Keratinocyte (primary cell): ENCODE measurements at regions not wholly inside any gene's neighbourhood (a gene's known extent, or its start where the extent isn't known, plus 50 kb on each side); places are given as distances from the start of the nearest gene placed in this dataset.

Experiments used
- DNase-seq: peaks from one replicate; pipeline ENCODE4 v3.0.0-alpha.2; 2011; ENCODE audit warnings: low read depth, missing footprints, low spot score
- FAIRE-seq: peaks from 2 replicates; lab custom pipeline; 2011; peaks lifted over from hg19 to GRCh38; lab: Jason Lieb, UNC
- H2AFZ ChIP-seq: 2 replicates; pipeline ENCODE4 v1.6.0; 2012; ENCODE audit warnings: low read length, control low read depth, inconsistent platforms; ENCODE audit not compliant: control insufficient read depth
- H3K27ac ChIP-seq: 2 replicates; pipeline ENCODE4 v1.5.1; 2011; ENCODE audit warnings: low read length; ENCODE audit not compliant: control insufficient read depth, insufficient read depth
- H3K27me3 ChIP-seq: 3 replicates; pipeline ENCODE4 v1.6.0; 2011; ENCODE audit warnings: low read length; ENCODE audit not compliant: control insufficient read depth, insufficient read depth; ENCODE audit errors: extremely low read depth
- H3K36me3 ChIP-seq, 2 experiments: 2 replicates in 1 of 2; 3 replicates in 1 of 2; pipeline ENCODE4 v1.5.1; 2011; ENCODE audit warnings: low read length in 2 of 2, mild to moderate bottlenecking in 1 of 2; ENCODE audit not compliant: control insufficient read depth in 2 of 2, insufficient read depth in 2 of 2; ENCODE audit errors: extremely low read depth in 1 of 2
- H3K4me1 ChIP-seq: 3 replicates; pipeline ENCODE4 v1.5.1; 2011; ENCODE audit warnings: low read length; ENCODE audit not compliant: control insufficient read depth, insufficient read depth; ENCODE audit errors: extremely low read depth
- H3K4me2 ChIP-seq: 3 replicates; pipeline ENCODE4 v1.6.0; 2011; ENCODE audit warnings: low read depth, low read length; ENCODE audit not compliant: control insufficient read depth, insufficient read depth; ENCODE audit errors: extremely low read depth
- H3K4me3 ChIP-seq, 3 experiments: fragments of 200-600 bp in 1 of 3; sonication (generic) in 1 of 3; 2 replicates in 2 of 3; 3 replicates in 1 of 3; pipeline ENCODE4 v1.5.1; 2011 to 2016; ENCODE audit warnings: low read length in 3 of 3, mild to moderate bottlenecking in 3 of 3, control low read depth in 2 of 3, inconsistent platforms in 1 of 3, low read depth in 1 of 3, mixed read lengths in 1 of 3, mixed run types in 1 of 3, moderate library complexity in 1 of 3; ENCODE audit not compliant: control insufficient read depth in 2 of 3, insufficient read depth in 2 of 3; ENCODE audit errors: extremely low read depth in 1 of 3
- H3K79me2 ChIP-seq: 2 replicates; pipeline ENCODE4 v1.6.0; 2012; ENCODE audit warnings: low read length; ENCODE audit not compliant: control insufficient read depth, insufficient read depth
- H3K9ac ChIP-seq: 3 replicates; pipeline ENCODE4 v1.6.0; 2011; ENCODE audit warnings: low read length; ENCODE audit not compliant: control insufficient read depth, insufficient read depth; ENCODE audit errors: extremely low read depth
- H3K9me1 ChIP-seq: 3 replicates; pipeline ENCODE4 v1.6.0; 2011; ENCODE audit warnings: low read length; ENCODE audit not compliant: control insufficient read depth, insufficient read depth; ENCODE audit errors: extremely low read depth
- H3K9me3 ChIP-seq: 2 replicates; pipeline ENCODE4 v1.5.1; 2012; ENCODE audit warnings: low read depth, low read length; ENCODE audit not compliant: control insufficient read depth
- H4K20me1 ChIP-seq: 3 replicates; pipeline ENCODE4 v1.6.0; 2011; ENCODE audit warnings: low read length; ENCODE audit not compliant: control insufficient read depth, insufficient read depth; ENCODE audit errors: extremely low read depth
- CTCF ChIP-seq, 3 experiments: IDR thresholded peaks in 1 of 3; conservative IDR thresholded peaks in 1 of 3; optimal IDR thresholded peaks in 1 of 3; 2 replicates in 2 of 3; 3 replicates in 1 of 3; pipeline versions ENCODE3 to v1.5.1; 2011; ENCODE audit warnings: low read length in 3 of 3, mild to moderate bottlenecking in 3 of 3, moderate library complexity in 2 of 3, control low read depth in 1 of 3, inconsistent platforms in 1 of 3; ENCODE audit not compliant: insufficient read depth in 2 of 3; ENCODE audit errors: extremely low read depth in 1 of 3
- EZH2 ChIP-seq: IDR thresholded peaks from one replicate; pipeline ENCODE4 v1.6.1; 2012; ENCODE audit warnings: inconsistent platforms, mild to moderate bottlenecking, low read length, moderate library complexity
- dilution Hi-C: fragments of 300-500 bp; cut with MboI; formaldehyde crosslinking; loops from one replicate; pipeline ENCODE4 v1.7.0; 2020; ENCODE audit warnings: low sequenced_read_pairs; ENCODE audit not compliant: extremely low pct_ligation_motif_present

- no peak overlapping the region for H3K9ac ChIP-seq
- no peak overlapping the region for H3K4me3 ChIP-seq
- no peak overlapping the region for H2AFZ ChIP-seq
- no peaks in the 10 kb centered on the region for H3K4me1 ChIP-seq
- H3K4me2 ChIP-seq: no peak overlapping the region
- no peaks in the 10 kb centered on the region for H3K27me3 ChIP-seq
- H3K79me2 ChIP-seq: no peaks in the 10 kb centered on the region
- no peaks in the 10 kb centered on the region for H3K36me3 ChIP-seq
- H4K20me1 ChIP-seq: no peaks in the 10 kb centered on the region
- no peak overlapping the region for H3K27ac ChIP-seq
- FAIRE-seq (no peak), DNase-seq (no peak)
- H3K9me1 ChIP-seq: no peaks in the 10 kb centered on the region
- dilution Hi-C loops: no loop called here
- TF ChIP-seq CTCF (optimal IDR thresholded peaks at IDR 0.05 in 1 of 3, IDR thresholded peaks at IDR 0.05 in 1 of 3, conservative IDR thresholded peaks at IDR 0.05 in 1 of 3; ENCODE audit: extremely low read depth in 1 of 3, insufficient read depth in 2 of 3, low read length in 3 of 3) (no peak), EZH2 (no peak)
- H3K9me3 ChIP-seq: no peaks in the 10 kb centered on the region
These were observed 83.4 kb upstream of the INPP4B start for GRCh38 chr4:142929526-142929925.

- Histone ChIP-seq H3K79me2 (no peaks in the 10 kb centered on the region), H3K4me1 (no peaks in the 10 kb centered on the region), H3K36me3 (no peaks in the 10 kb centered on the region), H3K4me2 (no peak overlapping the region), H3K4me3 (no peak overlapping the region), H3K27me3 (no peaks in the 10 kb centered on the region), H2AFZ (no peak overlapping the region), H3K9me3 (no peaks in the 10 kb centered on the region), H3K27ac (no peak overlapping the region), H3K9me1 (no peaks in the 10 kb centered on the region), H4K20me1 (no peaks in the 10 kb centered on the region), H3K9ac (no peak overlapping the region)
- no peak for TF ChIP-seq EZH2
- TF ChIP-seq CTCF (optimal IDR thresholded peaks at IDR 0.05 in 1 of 3, IDR thresholded peaks at IDR 0.05 in 1 of 3, conservative IDR thresholded peaks at IDR 0.05 in 1 of 3; ENCODE audit: extremely low read depth in 1 of 3, insufficient read depth in 2 of 3, low read length in 3 of 3): no peak
- dilution Hi-C loops: no loop called here
- FAIRE-seq (no peak), DNase-seq (no peak)
These were observed 87.1 kb upstream of the INPP4B start for GRCh38 chr4:142933207-142933606.
